SK-N-MC (cell line): ENCODE measurements at regions not wholly inside any gene's neighbourhood (a gene's known extent, or its start where the extent isn't known, plus 50 kb on each side); places are given as distances from the start of the nearest gene placed in this dataset.

Experiments used
- EZH2 ChIP-seq: fragments of 200-600 bp; sonication (generic); IDR thresholded peaks from one replicate; pipeline ENCODE4 v1.6.1; 2017; ENCODE audit warnings: antibody characterized with exemption
- FOXP2 ChIP-seq: optimal IDR thresholded peaks from 2 replicates; pipeline ENCODE3; 2011; ENCODE audit warnings: mild to moderate bottlenecking, moderate library complexity; ENCODE audit not compliant: insufficient read depth; ENCODE audit errors: extremely low read length, control extremely low read depth
- POLR2AphosphoS5 ChIP-seq: IDR thresholded peaks from 2 replicates; pipeline ENCODE4 v1.6.1; 2012; ENCODE audit warnings: mild to moderate bottlenecking, low read depth, low read length, borderline replicate concordance

DNA sequence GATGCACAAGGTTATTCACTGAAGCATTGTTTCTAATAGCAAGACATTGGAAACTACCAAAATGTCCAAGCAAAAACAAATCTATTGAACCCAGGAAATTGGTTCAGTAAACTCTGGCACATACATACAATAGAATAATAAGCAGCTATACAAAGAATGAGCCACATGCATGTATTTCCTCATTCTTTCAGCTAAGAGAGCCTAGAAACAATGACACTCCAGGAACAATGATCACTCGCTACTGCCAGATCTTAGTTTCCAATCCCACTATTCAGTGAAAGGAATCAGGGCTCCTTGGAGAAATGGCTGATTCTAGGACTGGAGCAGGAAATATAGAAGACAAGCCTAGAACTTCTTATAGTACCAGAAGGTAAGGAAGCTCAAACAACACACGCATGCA is 221.9 kb upstream of the AGAP1 start:
- TF ChIP-seq EZH2 (no peak), POLR2AphosphoS5 (no peak), FOXP2 (no peak)
